ENCODE measurements at regions not wholly inside any gene's neighbourhood (a gene's known extent, or its start where the extent isn't known, plus 50 kb on each side); places are given as distances from the start of the nearest gene placed in this dataset.

DNA sequence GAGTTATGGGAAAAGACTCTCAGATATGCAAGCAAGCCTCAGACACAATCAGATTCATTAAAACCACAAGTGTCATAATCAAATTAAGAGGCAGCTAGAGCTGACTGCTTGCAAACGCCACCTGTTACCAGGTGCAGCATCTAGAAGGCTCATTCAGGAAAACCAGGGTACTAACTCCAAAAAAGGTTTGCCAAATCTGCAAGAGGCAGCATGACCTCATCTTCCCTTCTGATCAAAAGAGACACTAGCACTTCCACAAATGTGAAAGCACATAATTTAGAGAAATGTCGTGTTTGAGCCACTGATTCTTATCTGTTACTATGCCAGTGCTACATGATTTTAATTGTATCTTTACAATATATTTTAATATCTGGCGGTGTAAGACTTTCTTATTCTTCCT, 123.3 kb upstream of the NANOGP8 start:
- TF ChIP-seq, protein P1, sequence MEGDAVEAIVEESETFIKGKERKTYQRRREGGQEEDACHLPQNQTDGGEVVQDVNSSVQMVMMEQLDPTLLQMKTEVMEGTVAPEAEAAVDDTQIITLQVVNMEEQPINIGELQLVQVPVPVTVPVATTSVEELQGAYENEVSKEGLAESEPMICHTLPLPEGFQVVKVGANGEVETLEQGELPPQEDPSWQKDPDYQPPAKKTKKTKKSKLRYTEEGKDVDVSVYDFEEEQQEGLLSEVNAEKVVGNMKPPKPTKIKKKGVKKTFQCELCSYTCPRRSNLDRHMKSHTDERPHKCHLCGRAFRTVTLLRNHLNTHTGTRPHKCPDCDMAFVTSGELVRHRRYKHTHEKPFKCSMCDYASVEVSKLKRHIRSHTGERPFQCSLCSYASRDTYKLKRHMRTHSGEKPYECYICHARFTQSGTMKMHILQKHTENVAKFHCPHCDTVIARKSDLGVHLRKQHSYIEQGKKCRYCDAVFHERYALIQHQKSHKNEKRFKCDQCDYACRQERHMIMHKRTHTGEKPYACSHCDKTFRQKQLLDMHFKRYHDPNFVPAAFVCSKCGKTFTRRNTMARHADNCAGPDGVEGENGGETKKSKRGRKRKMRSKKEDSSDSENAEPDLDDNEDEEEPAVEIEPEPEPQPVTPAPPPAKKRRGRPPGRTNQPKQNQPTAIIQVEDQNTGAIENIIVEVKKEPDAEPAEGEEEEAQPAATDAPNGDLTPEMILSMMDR (IDR thresholded peaks at IDR 0.05) = no peak
- no peak for TF ChIP-seq POLR2A (IDR thresholded peaks at IDR 0.05)

Measured in Peyer's patch (tissue), 4 donors.